ENCODE measurements at regions not wholly inside any gene's neighbourhood (a gene's known extent, or its start where the extent isn't known, plus 50 kb on each side); places are given as distances from the start of the nearest gene placed in this dataset.

- no peak for TF ChIP-seq EZH2 (IDR thresholded peaks at IDR 0.05; ENCODE audit: insufficient read depth, poor library complexity, severe bottlenecking)
- no peak for TF ChIP-seq EZH2phosphoT487 (IDR thresholded peaks at IDR 0.05; ENCODE audit: insufficient read depth, low read depth)
Observed at GRCh38 chr14:105846312-105846711, 319.9 kb downstream of the TMEM121 start.
